HG03521 (cell line): ENCODE measurements at regions not wholly inside any gene's neighbourhood (a gene's known extent, or its start where the extent isn't known, plus 50 kb on each side); places are given as distances from the start of the nearest gene placed in this dataset.

Experiments
- ATAC-seq: cut with Tn5 transposase; IDR thresholded peaks from one replicate; pipeline ENCODE4 v1.9.1; 2021; ENCODE audit warnings: mild to moderate bottlenecking, moderate library complexity; ENCODE audit not compliant: unreplicated experiment

DNA sequence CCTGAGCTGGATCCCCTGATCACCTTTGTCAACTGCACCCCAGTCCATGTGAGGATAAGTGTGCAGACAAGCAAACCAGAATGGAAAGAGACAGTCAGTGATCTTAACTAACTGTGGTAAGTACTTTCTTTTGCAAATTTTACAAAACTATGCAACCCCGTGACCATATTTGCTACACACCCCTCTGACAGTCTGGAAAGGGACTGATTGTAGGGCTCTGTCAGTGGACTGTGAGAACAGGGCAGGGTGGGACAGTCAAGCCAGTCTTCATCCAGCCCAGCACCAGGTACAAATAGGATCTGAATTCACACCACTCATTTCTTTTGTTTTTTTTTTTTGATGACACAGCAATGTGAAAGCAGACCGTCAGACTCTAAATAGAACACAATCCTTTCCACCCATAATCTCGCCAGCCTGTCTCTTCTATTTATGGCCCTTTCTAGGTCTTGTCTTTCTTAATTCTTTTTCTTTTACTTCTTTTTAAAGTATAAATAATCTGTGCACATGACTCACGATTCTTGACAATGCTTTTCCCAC, 165.6 kb downstream of the ARL6IP6 start:
- ATAC-seq: no peak

DNA sequence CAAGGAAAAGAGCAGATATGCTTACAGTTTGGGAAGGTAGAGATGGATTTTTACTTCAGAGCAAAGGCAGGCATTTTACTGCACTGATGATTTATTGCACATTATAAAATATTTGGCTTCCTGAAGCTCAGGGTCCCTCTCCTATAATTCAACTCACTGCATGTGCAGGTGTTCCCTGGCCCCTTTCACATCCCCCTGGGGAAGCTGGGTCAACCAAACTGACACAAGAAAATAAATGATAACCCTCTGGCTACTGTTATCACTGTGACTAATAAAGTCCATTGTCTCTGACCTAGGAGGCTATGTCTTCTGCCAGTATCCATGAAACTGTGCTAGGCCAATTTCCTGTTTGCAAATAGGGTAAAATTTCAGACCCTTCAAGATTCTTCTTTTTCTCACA, 163.1 kb downstream of the ARL6IP6 start:
- ATAC-seq: no peak

DNA sequence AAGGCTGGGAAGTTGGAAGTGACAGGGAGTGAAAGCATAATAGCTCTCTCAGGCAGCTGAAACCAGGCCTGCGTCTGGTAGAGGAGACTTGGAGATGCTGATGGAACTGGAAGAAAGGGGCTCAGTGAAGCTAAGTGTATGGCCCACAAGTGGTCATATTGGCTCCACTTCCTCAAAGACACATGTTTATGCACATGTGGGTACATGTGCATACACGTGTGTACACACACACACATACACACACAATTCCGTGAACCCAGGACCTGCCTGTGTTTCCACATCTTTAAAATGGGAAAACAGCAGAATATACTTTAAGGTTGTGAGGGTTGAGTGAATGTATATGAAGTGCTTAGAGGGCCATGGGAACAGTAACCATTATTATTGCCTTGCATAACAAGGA, 160.9 kb downstream of the ARL6IP6 start:
- ATAC-seq: no peak

DNA sequence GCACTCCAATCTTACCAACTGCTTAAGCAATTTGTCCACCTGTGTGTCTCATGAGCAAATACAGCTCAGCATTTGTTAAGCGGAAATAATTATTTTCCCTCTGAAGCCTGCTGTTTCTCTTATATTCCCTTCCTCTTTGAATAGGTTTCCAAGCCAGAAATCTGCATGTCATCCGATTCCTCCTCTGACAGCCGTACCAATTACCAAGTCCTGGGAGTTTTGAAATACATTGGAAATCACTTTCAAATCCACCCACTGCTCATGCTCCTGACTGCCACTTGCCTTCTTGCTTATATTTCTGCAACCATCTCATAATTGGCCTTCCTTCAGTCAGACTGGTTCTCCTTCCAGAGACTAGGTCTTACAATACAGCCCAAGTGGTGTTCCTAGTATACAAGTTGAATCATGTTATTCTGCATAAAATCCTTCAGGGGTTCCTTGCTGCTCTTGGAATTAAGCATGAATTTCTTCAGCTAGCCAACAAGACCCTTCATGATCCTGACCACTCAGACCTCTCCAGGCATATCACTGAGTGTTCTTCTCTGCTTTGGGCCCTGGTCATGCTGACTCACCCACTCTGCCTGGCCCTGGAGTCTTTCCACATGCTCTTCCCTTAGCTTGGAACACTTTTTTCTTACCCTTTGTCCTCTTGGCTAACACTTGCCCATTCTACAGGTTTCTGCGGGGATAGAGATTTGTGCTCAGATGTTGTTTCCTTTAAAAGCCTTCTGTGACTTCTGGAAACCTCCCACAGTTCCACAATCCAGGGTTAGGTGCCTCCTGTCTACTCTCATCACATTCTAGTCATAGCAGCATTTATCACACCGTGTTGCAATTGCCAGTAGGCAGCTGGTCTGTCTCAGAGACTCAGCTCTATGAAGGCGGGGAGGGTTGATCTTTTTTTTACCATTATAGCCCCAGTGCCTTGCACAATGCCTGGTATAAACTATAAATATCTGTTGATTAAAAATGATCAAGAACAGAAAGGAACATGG, 157.6 kb downstream of the ARL6IP6 start:
- ATAC-seq: no peak

DNA sequence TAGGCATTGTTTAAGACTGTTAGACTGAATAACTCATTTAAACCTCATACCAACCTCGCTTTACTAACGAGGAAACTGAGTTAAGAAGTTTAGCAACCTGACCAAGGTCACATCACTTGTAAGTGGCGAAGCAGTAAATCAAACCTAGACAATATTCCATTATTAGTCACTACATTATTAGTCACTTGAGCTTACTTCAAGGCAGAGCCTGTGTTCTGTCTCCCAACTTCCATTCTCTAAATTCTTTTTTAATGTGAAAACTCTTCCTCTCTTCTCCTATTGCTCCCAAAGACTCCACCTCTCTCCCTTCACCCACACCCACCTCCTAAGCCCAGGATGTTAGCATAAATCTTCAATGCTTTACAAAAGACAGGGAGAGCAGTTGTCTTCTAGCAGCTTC, 156.5 kb downstream of the ARL6IP6 start:
- ATAC-seq: no peak

DNA sequence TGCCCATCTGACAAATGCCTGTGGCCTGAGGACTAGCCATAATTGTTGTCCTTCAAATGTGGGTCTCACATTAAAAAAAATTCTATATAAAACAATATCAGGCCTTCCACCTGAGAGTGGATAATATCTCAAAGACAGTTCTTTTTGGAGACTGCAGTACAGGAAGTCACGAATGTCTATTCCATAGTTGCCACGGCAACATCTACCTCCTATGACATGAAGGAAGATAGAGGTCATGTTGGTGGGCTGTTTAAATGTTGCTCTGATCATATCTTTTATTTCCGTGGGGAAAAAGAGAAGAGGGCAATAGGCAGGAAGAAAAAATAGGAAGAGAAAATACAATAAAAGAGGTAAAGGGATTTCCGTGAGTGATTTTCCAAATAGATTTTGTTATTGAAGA, 151.8 kb downstream of the ARL6IP6 start:
- no peak for ATAC-seq

DNA sequence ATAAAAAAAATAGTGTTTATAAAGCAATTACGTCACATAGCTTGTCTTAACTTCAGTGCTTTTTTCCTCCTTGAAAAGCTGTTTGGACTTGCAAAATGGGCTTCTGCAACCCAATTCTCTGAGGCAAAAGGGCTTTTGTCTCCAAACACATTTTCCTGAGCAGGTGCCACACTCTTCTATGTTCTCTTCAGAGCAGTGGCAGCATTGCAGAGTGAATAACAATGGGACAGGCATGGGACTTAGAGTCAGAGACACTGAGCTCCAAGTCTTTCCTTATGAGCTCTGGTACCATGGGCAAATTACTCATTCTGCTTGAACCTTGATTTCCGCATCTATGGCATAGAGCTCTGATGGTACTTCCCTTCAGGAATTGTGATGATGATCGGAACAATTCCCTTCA, 149.0 kb downstream of the ARL6IP6 start:
- ATAC-seq: no peak

DNA sequence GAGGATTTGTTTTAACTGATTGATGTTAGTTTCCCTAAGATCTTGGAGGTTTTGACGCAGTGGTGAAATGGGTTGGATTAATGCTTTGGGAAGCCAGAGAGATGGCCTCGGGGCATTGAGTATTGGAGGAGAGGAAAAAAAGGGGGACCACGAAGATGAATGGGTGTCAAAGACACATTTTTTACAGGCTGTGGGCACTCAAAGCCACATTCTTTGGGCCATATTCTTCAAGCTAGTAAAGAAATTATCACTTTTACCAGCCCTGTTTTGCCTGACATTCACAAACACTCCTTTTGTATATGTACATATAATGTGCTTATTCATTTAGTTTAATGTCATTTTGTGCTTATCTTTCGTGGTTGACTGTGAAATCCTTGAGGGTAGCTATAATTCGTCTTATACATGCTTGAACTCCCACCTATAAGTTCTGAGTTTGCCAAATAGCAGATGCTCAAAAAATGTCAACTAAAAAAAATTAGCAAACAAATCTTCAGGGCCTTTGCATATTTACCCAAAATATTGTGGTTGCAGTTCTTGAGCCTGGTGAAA, 146.3 kb downstream of the ARL6IP6 start:
- ATAC-seq: no peak

DNA sequence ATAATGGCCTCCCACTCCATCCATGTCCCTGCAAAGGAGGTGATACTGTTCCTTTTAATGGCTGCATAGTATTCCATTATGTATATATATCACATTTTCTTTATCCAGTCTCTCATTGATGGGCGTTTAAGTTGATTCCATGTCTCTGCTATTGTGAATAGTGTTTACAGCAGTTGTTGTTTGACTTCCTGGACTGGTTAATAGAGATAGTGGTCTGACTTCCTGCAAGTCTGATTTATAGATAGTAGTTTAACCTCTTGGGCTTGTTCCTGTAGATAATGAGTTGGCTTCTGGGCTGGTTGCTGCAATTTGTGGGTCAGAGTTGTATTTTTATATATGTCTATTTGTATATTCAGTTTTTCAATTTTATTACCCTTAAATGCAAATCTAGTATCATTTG, 145.4 kb downstream of the ARL6IP6 start:
- ATAC-seq: no peak

DNA sequence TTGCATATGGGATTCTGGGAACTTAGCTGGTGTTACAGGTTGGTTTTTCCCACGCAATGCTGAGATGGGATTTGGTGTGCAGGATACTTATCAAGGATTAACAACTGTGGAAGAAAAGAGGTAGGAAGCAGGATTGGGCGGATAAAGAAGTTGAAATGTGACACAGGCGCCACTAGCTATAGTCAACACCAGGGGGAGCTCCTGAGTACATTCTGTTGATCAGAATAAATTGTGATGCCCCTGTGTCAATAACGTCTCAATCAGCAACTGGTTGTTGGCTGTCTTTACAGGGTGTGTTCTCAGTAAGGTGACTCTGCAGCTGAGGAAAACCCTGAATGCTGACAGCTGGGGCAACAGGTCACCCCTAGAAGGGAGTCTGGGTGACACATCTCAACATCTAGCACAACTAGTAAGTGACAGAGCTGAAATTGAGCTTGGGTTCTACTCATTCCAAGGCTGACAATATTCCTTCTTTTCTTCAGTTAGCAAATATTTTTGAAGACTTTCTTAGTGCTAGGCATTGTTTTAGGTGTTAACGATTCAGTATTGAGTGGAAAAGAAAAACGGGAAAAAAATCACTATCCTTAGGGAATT, 143.0 kb downstream of the ARL6IP6 start:
- ATAC-seq: no peak

DNA sequence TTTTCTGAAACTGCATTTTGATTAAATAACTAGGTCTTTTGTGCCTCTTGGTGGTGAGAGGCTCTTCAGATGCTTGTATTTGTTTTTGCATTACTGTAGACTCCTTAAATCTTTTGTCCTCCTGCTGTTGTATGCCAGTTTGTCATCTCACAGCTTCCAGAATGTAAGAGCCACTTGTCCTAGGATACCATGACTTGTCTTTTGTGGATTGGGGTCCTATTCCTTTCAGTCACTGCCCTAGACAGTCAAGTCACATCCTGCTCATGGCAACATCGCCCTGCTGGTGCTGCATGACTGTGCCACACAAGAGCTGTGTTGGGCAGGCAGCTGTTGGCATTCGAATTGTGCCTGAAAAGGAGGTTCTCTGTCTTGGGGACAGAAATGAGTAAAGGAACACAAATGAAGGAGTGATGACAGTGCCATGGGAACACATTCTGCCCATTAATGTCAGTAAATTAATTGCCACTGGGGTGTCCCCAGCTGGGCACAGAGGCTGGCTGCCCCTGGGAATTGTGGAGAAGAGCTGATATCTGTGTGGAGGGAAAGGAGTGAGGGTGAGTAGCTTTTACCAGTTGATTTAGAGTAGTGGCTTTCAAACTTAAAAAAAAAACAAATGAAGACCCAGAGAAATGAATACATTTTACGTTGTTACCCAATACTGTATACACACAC, 140.3 kb downstream of the ARL6IP6 start:
- no peak for ATAC-seq

DNA sequence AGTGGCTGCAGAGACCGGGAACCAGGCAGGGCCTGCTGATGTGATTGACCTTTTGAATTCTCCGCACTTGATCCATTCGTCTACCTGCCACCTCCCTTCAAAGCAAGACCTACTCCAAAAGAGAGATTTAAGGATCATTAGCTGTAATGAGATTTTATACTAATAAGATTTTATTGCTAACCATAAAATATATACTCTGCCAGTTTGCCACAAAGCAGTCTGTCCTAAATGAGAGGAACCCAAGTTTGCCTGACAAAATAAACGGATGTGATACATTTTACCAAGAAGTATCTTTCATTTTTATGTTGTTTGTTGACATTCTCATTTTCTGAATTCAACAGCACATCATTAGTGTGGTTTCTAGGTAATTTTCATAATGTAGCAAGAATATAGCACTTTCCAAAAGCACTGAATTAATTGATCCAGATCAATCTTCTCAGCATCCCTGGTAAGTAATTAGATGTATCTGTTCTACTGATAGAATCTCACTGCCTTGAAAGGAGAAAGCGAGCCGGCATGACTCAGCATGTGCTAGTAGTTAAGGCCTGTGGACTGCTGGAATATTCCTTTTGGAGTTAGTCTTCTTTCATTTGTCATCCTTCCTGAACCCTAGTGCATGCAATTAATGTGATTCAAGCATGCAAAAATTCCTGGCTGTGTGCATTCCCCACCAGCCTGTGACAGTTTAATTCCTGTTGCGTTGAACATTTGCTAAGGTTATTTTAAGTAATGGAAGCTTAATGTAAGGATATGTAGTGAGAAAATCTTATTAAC, 128.5 kb downstream of the ARL6IP6 start:
- no peak for ATAC-seq

DNA sequence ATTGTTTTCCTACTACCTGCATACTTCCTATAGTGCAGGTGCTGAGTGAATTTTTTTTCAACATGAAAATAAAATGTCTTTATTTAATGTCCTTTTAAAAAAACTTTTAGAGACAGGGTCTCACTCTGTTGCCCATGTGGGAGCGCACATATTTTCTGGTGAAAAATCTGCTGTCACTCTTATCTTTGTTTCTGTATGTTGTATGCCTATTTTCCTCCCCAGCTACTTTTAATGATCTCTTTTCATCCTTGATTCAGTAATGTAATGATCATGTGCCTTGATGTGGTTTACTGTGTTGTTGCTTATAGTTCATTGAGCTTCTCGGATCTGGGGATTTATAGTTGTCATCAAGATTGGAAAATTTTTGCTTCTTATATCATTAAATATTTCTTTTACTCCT, 117.3 kb downstream of the ARL6IP6 start:
- no peak for ATAC-seq

DNA sequence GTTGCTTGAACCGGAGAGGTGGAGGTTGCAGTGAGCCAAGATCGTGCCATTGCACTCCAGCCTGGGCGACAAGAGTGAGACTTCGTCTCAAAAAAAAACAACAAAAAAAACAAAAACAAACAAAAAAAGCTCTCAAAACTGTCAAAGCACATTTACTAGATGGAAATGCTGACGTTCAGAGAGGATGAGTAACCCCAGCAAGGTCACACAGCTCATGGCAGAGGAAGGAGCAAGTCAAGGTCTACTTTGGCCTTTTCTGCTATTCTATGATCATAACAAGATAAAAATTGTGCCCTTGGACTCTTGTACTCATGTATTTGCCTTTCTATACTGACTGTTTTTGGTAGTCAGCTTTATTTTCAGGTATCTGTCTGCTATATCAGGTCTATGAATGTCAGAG, 109.5 kb downstream of the ARL6IP6 start:
- no peak for ATAC-seq

DNA sequence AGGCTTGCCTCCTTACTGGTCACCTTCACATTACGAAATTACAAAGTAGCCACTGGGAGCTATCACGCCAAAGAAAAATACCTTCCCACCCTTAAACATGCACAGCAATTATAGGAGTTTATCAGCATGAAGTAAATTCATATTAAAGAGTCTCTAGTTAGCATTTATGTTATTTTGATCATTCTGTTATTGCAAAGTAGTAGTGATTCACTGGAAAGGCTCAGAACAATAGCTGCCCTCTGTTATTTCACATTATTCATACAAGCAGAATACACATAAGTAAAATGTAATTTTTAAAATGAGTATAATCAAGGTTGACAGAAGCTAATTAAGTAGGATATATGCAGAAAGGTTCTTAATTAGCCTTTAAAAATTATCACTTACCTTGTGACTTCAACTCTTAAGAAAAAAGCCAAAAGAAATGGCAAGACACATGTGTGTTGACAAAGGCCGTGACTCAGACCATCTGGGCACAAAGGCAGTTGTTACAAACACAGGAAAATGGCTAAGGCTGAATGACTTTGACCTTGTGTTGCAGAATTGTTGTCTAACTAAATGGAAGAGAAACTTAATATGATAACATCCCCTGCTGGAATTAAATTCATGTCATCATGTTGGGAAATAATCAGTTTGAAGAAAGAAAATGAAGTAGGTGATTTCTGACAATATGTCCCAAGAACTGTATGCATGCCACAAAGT, 108.3 kb downstream of the ARL6IP6 start:
- no peak for ATAC-seq

DNA sequence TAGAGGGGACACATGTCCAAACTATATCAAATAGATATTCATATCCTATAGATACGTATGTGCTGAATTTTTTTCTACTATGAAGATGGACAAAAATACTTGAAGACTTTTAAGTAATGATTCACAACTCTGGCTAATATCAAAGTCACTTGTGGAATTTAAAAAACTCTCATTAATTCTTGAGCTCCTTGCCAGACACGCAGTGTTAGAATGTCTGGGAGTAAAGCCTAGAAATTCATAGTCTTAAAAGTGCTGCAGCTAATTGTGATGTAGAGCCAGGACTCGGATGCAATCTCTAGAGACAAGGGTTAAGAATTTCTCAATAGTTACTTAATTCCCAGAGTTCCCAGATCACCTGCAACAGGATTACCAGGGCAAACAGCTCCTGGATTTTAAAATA, 107.4 kb downstream of the ARL6IP6 start:
- no peak for ATAC-seq

DNA sequence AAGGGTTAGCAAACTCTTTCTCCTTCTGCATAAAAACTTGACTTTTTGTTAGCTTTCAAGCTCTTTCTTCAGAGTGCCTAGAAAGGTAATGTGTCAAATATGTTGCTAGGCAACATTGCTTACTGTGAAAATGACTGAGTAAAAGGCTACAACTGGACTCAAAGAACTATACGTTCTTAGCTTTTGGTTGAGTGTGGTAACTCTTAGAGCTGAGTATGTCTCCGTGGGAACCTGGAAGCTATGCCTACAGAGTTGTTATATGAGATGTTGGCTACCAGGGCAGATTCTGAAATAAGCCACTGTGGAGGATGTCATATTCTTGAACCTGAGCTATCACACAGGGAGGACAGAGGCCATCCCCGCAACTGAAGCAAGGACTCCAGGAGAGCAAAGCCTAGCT, 105.5 kb downstream of the ARL6IP6 start:
- no peak for ATAC-seq

DNA sequence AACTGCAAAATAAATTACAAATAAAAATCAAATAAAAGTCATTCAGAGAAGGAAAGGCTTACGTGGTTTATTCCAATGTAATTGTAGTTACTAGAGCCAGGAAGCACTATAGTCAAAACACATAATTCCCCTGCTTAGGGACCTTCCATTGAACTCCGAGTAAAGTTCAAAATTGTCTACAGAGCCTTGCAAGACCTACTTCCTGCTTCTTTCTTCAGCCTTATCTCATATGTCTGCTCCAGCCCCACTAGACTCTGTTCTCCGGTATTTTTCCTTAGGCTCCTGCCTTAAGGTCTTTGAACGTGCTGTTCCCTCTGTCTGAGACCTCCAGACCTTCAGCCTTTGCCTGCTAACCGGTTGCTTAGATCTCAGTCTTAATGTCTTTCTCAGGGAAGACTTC, 104.3 kb downstream of the ARL6IP6 start:
- ATAC-seq: no peak

DNA sequence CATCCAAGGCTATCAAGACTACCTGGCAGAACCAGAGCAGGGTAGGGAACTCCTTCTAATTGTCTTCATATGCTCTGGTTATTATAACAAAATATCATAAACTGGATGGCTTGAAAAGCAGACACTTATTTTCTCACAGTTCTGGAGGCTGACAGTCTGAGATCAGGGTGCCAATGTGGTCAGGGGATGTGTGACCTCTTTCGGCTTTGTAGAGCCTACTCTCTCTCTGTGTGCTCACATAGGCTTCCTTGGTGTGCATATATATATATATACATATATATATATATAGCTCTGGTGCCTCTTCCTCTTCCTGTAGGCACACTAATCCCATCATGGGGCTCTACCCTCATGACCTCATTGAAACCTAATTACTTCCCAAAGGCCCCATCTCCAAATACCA, 101.6 kb downstream of the ARL6IP6 start:
- ATAC-seq: no peak
